Loucy (cell line): ENCODE measurements at regions not wholly inside any gene's neighbourhood (a gene's known extent, or its start where the extent isn't known, plus 50 kb on each side); places are given as distances from the start of the nearest gene placed in this dataset.

ENCODE experiments used
- H2AFZ ChIP-seq: fragments of 200-600 bp; sonication (generic); 2 replicates; pipeline ENCODE4 v1.6.0; 2016; ENCODE audit warnings: antibody characterized with exemption, mild to moderate bottlenecking, low read length, moderate library complexity
- H3F3A ChIP-seq: fragments of 200-600 bp; 2 replicates; pipeline ENCODE4 v1.6.0; 2016; ENCODE audit warnings: antibody characterized with exemption, low read depth, mild to moderate bottlenecking
- H3K27me3 ChIP-seq: fragments of 200-600 bp; sonication (generic); 2 replicates; pipeline ENCODE4 v1.6.1; 2014; ENCODE audit warnings: low read length, mild to moderate bottlenecking; ENCODE audit not compliant: insufficient read depth, poor library complexity, severe bottlenecking
- H3K36me3 ChIP-seq: fragments of 200-600 bp; sonication (generic); 2 replicates; pipeline ENCODE4 v1.6.1; 2016; ENCODE audit warnings: low read length; ENCODE audit not compliant: insufficient read depth
- H3K4me1 ChIP-seq: fragments of 200-600 bp; sonication (generic); 2 replicates; pipeline ENCODE4 v1.5.1; 2014; ENCODE audit warnings: low read length, mild to moderate bottlenecking; ENCODE audit not compliant: insufficient read depth, poor library complexity, severe bottlenecking
- H3K4me2 ChIP-seq: fragments of 200-600 bp; sonication (generic); 2 replicates; pipeline ENCODE4 v1.6.0; 2014; ENCODE audit warnings: antibody characterized with exemption, low read length, low read depth, mild to moderate bottlenecking; ENCODE audit not compliant: poor library complexity, severe bottlenecking
- H3K4me3 ChIP-seq: fragments of 200-600 bp; sonication (generic); 2 replicates; pipeline ENCODE4 v1.5.1; 2014; ENCODE audit warnings: low read length, mild to moderate bottlenecking, mixed read lengths; ENCODE audit not compliant: poor library complexity, severe bottlenecking
- H3K79me2 ChIP-seq: fragments of 200-600 bp; sonication (generic); 2 replicates; pipeline ENCODE4 v1.6.1; 2014; ENCODE audit warnings: low read length; ENCODE audit not compliant: insufficient read depth
- H3K9ac ChIP-seq: fragments of 200-600 bp; sonication (generic); 2 replicates; pipeline ENCODE4 v1.6.0; 2014; ENCODE audit warnings: mild to moderate bottlenecking, low read depth, low read length, moderate library complexity; ENCODE audit not compliant: poor library complexity, severe bottlenecking
- H3K9me2 ChIP-seq: fragments of 200-600 bp; sonication (generic); replicated peaks from 2 replicates; pipeline ENCODE4 v1.6.1; 2016; ENCODE audit warnings: low read depth, low read length, mixed read lengths
- H3K9me3 ChIP-seq: fragments of 200-600 bp; sonication (generic); 2 replicates; pipeline ENCODE4 v1.6.1; 2014; ENCODE audit warnings: mild to moderate bottlenecking, antibody characterized with exemption, low read length, low read depth; ENCODE audit not compliant: insufficient read depth
- H4K20me1 ChIP-seq: fragments of 200-600 bp; sonication (generic); 2 replicates; pipeline ENCODE4 v1.6.0; 2014; ENCODE audit warnings: antibody characterized with exemption, low read length, mild to moderate bottlenecking; ENCODE audit not compliant: insufficient read depth, poor library complexity, severe bottlenecking
- CTCF ChIP-seq: fragments of 200-600 bp; sonication (generic); conservative IDR thresholded peaks from 2 replicates; pipeline ENCODE4 v1.5.1; 2014; ENCODE audit warnings: mild to moderate bottlenecking, antibody characterized with exemption, low read length
- EZH2phosphoT487 ChIP-seq: fragments of 200-600 bp; IDR thresholded peaks from 2 replicates; pipeline ENCODE4 v1.6.1; 2018; ENCODE audit warnings: antibody characterized with exemption, mild to moderate bottlenecking, moderate library complexity, borderline replicate concordance

- no peak overlapping the region for H3K4me2 ChIP-seq
- TF ChIP-seq EZH2phosphoT487 (no peak), CTCF (no peak)
- no peak overlapping the region for H3K4me3 ChIP-seq
- H2AFZ ChIP-seq: no peak overlapping the region
- H3K9ac ChIP-seq: no peak overlapping the region
- H3K9me2 ChIP-seq: no peaks in the 10 kb centered on the region
- no peaks in the 10 kb centered on the region for H3K79me2 ChIP-seq
- peaks cover 10% of the 10 kb centered on the region for H3K27me3 ChIP-seq
- H4K20me1 ChIP-seq: no peaks in the 10 kb centered on the region
- H3K9me3 ChIP-seq: peaks cover 9% of the 10 kb centered on the region; the same call in 1 of the 2 replicates
- no peaks in the 10 kb centered on the region for H3K36me3 ChIP-seq
- no peaks in the 10 kb centered on the region for H3F3A ChIP-seq
- no peaks in the 10 kb centered on the region for H3K4me1 ChIP-seq
Measured at GRCh38 chr6:105968603-105969333, 117.4 kb upstream of the PRDM1 start.

- Histone ChIP-seq H3F3A (no peaks in the 10 kb centered on the region), H3K4me3 (no peak overlapping the region), H3K9me3 (peaks cover 8% of the 10 kb centered on the region; the same call in 1 of the 2 replicates), H3K4me1 (no peaks in the 10 kb centered on the region), H3K9me2 (no peaks in the 10 kb centered on the region), H3K79me2 (no peaks in the 10 kb centered on the region), H2AFZ (no peak overlapping the region), H3K36me3 (no peaks in the 10 kb centered on the region), H3K9ac (no peak overlapping the region), H3K27me3 (peaks cover 3% of the 10 kb centered on the region), H3K4me2 (no peak overlapping the region), H4K20me1 (no peaks in the 10 kb centered on the region)
- TF ChIP-seq CTCF: no peak
- TF ChIP-seq EZH2phosphoT487: no peak
Measured at GRCh38 chr6:105967917-105968602, 118.1 kb upstream of the PRDM1 start.

- Histone ChIP-seq H3K79me2 (no peaks in the 10 kb centered on the region), H3K9me3 (no peaks in the 10 kb centered on the region), H3K4me1 (no peaks in the 10 kb centered on the region), H3K9me2 (no peaks in the 10 kb centered on the region), H3K36me3 (no peaks in the 10 kb centered on the region), H3F3A (no peaks in the 10 kb centered on the region), H4K20me1 (no peaks in the 10 kb centered on the region), H2AFZ (no peak overlapping the region), H3K4me2 (no peak overlapping the region), H3K4me3 (no peak overlapping the region), H3K9ac (no peak overlapping the region), H3K27me3 (no peaks in the 10 kb centered on the region)
- TF ChIP-seq EZH2phosphoT487 (no peak), CTCF (no peak)
Measured at GRCh38 chr6:105966481-105966880, 119.7 kb upstream of the PRDM1 start.
